GM12892 (cell line): ENCODE measurements at regions not wholly inside any gene's neighbourhood (a gene's known extent, or its start where the extent isn't known, plus 50 kb on each side); places are given as distances from the start of the nearest gene placed in this dataset.

ENCODE experiments used
- DNase-seq: peaks from one replicate; pipeline ENCODE4 v3.0.0; 2011; ENCODE audit not compliant: insufficient read length
- FAIRE-seq: peaks from 2 replicates; lab custom pipeline; 2011; peaks lifted over from hg19 to GRCh38; lab: Jason Lieb, UNC
- POLR2A ChIP-seq: IDR thresholded peaks from 2 replicates; pipeline ENCODE4 v1.6.1; 2011; ENCODE audit warnings: low read depth, low read length, control low read depth
- POLR2AphosphoS5 ChIP-seq: IDR thresholded peaks from 2 replicates; pipeline ENCODE4 v1.6.1; 2011; ENCODE audit warnings: low read depth, low read length, control low read depth
- TAF1 ChIP-seq: IDR thresholded peaks from 2 replicates; pipeline ENCODE4 v1.6.1; 2011; ENCODE audit warnings: low read depth, mild to moderate bottlenecking, control low read depth, low read length, borderline replicate concordance

DNA sequence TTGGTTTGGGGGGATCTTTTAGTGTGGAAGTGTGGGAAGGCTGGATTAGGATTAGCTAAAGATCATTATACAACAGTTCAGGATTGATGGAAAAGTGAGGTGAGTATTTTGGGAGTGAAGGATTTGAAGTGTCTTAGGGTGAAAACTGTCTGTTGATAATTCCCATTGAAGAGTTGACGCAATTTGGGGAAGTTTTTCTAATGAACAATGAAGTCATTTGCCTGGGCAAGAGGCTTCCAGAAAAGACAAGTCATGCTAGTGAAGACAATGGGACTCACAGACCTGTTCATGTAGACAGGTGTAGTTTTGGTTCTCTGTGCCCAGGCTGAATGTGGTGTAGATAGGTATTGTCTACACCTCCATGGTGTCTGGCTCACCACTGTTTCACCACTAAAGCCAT lies 194.3 kb upstream of the GPR26 start:
- no peak for TF ChIP-seq TAF1
- no peak for TF ChIP-seq POLR2AphosphoS5
- TF ChIP-seq POLR2A = no peak
- FAIRE-seq = no peak
- DNase-seq = no peak

- FAIRE-seq (no peak), DNase-seq (no peak)
- TF ChIP-seq POLR2AphosphoS5 = no peak
- no peak for TF ChIP-seq POLR2A
- no peak for TF ChIP-seq TAF1
Observed at GRCh38 chr10:123472606-123473005, 193.5 kb upstream of the GPR26 start.

- TF ChIP-seq POLR2A (no peak), POLR2AphosphoS5 (no peak), TAF1 (no peak)
- DNase-seq (no peak), FAIRE-seq (no peak)
Observed at GRCh38 chr10:123474700-123475099, 191.5 kb upstream of the GPR26 start.

DNA sequence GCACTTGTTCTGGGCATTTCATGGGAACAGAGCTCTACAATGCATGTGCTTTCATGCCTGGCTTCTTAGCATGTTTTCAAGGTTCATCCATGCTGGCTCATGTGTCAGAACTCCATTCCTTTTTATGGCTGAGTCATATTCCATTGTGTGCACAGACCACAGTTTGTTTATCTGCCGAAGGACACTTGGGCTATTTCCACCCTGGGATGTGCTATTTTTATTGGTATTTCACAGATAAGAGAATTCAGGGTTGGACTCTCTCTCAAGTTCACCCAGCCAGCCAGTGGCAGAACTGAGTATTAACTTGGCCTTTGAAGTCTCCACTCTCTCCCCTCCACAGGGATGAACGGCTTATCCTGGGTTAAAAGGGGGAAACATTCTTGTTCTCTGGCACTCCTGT lies 190.7 kb upstream of the GPR26 start:
- DNase-seq = no peak
- TF ChIP-seq POLR2A = no peak
- TF ChIP-seq POLR2AphosphoS5 = no peak
- no peak for TF ChIP-seq TAF1
- FAIRE-seq = no peak

GRCh38 chr10:123478116-123478515 lies 188.0 kb upstream of the GPR26 start:
- TF ChIP-seq TAF1 (no peak), POLR2AphosphoS5 (no peak), POLR2A (no peak)
- DNase-seq (no peak), FAIRE-seq (no peak)

DNA sequence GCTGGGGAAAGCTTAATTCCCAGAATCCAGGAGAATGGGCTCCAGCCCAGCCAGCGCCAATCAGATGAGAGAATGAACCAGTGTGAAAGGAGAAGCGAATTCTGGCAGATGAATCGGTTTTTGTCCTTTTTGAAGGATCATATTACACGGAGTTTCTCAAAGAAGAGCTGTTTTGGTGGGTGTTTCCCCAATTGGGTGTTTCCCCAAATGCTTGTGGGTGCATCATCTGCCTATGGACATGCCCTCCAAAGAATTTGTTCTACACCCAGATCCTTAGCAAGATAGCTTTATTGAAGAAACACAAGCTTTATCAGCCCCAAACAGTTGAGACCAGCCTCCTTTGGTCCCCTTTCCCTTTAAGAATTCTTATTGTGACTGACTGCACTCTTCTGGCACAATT lies 186.5 kb upstream of the GPR26 start:
- DNase-seq (no peak), FAIRE-seq (no peak)
- no peak for TF ChIP-seq POLR2A

- TF ChIP-seq TAF1 = no peak
- no peak for TF ChIP-seq POLR2A
- no peak for TF ChIP-seq POLR2AphosphoS5
- FAIRE-seq (no peak), DNase-seq (no peak)
Observed at GRCh38 chr10:123480344-123480743, 185.8 kb upstream of the GPR26 start.

DNA sequence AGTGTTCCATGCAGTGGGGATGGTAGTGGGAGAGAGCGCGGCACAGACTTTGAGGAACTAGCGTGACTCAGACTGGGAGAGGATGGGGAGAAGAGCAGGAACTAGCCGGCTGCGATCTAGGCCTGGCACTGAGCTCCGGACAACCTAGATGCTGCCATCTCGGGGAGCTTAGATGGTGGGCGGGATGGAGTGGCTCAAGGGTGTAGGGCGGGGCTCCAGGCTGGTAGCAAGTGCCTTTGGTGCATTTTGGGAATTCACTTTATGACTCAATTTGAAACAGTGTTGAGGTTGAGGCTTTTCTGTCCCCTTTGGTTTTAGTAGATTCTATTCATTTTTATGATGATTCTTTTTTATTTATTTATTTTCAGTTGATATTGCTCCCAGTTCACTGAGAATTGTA lies 185.3 kb upstream of the GPR26 start:
- FAIRE-seq (peak; percentile 46), DNase-seq (peak; percentile 40)
- no peak for TF ChIP-seq POLR2AphosphoS5
- TF ChIP-seq TAF1 = no peak
- no peak for TF ChIP-seq POLR2A

DNA sequence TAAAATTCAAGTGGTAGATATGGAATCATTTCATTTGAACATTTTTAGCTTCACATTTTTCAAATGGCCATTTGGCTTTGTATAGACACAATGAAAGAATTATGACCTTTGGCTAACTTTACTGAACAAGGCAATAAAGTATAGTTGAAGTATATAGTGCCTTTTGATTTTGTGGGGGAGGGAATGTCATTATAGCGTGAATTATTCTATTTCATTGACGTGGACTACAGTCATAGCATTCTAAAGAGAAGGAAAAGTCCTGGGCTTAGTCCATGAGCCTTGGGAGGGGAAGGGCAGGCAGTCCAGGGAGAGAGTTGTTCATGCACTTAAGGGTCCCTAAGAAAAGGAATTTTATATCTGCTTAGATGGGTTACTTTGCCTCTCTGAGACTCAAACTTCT lies 181.4 kb upstream of the GPR26 start:
- TF ChIP-seq TAF1 (no peak), POLR2AphosphoS5 (no peak), POLR2A (no peak)
- FAIRE-seq (no peak), DNase-seq (no peak)

DNA sequence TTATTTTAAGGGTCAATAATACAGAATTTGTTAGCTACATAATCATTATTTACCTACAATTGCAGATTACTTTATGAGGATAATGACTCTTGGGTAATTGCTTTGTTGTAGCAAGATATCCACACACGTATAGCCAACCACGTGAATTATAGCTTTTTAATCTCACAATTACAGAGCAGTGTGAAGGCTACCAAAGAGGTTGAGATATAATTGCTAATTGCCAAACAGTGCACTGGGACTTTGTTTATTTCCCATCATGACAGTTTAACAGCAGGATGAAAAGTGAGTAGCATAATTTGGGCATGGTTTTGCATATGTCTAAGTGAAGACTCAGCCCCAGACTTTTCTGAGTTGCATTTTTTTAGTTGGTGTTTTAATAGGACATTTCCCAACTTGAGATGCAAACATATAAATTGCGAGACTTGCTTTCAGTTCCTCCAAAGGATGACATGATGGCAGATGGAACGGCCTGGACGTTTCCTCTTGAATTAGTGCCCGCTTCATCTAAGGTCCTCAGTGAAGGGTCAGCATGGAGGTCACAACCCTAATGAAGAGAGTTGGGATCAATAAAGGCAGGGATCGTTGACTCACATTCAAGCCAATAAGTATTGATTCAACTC lies 180.7 kb upstream of the GPR26 start:
- TF ChIP-seq TAF1 (no peak), POLR2AphosphoS5 (no peak), POLR2A (no peak)
- FAIRE-seq (no peak), DNase-seq (no peak)

GRCh38 chr10:123488436-123488835 lies 177.7 kb upstream of the GPR26 start:
- TF ChIP-seq TAF1 (no peak), POLR2AphosphoS5 (no peak), POLR2A (no peak)
- DNase-seq (no peak), FAIRE-seq (no peak)

DNA sequence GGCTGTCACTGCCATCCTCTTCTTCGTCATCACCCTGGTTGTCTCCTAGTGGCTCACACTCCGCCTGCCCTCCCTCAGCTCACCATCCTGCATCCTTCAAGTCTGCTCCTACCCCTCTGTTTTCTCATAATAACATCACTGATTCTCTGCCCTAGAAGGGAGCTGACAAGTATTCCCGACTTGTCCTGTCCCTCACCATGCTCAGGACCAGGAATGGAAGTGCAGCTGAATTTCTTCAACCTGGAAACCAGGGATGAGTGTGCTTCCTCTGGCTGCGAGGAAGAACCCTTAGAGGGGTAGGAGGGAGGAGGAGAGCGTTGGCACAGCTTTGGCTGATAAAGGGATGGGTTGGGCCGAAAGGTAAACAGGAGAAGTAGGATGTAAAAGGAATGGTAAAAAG lies 174.8 kb upstream of the GPR26 start:
- DNase-seq = no peak
- TF ChIP-seq TAF1 (no peak), POLR2AphosphoS5 (no peak), POLR2A (no peak)
- FAIRE-seq = no peak
